Esophagus squamous epithelium (tissue), 5 donors: ENCODE measurements at regions not wholly inside any gene's neighbourhood (a gene's known extent, or its start where the extent isn't known, plus 50 kb on each side); places are given as distances from the start of the nearest gene placed in this dataset.

Experiments used
- DNase-seq: peaks from one replicate; lab custom pipeline; 2025; lab: John Stamatoyannopoulos, UW
- H3K27ac ChIP-seq, 4 donors: fragments of 200-600 bp; sonication (generic); one replicate each; pipeline ENCODE4 v1.5.1; 2016 to 2019; ENCODE audit warnings: mild to moderate bottlenecking in 1 of 4
- H3K27me3 ChIP-seq, 4 donors: fragments of 200-600 bp; sonication (generic); 1 replicate in 3 of 4; 2 replicates in 1 of 4; pipeline versions ENCODE4 v1.5.1 to v1.6.0; 2017 to 2021; ENCODE audit warnings: antibody characterized with exemption in 1 of 4
- H3K36me3 ChIP-seq, 3 donors: fragments of 200-600 bp; sonication (generic); one replicate each; pipeline ENCODE4 v1.5.1; 2016 to 2019
- H3K4me1 ChIP-seq, 3 donors: fragments of 200-600 bp; sonication (generic); one replicate each; pipeline ENCODE4 v1.5.1; 2017 to 2019
- H3K4me3 ChIP-seq, 4 donors: fragments of 200-600 bp; sonication (generic); 1 replicate in 3 of 4; 2 replicates in 1 of 4; pipeline ENCODE4 v1.5.1; 2016 to 2019; ENCODE audit warnings: mild to moderate bottlenecking in 2 of 4, moderate library complexity in 1 of 4
- H3K9me3 ChIP-seq, 3 donors: fragments of 200-600 bp; sonication (generic); one replicate each; pipeline ENCODE4 v1.5.1; 2016 to 2019
- POLR2A ChIP-seq, 4 donors: fragments of 450-650 bp; IDR thresholded peaks; one replicate each; pipeline ENCODE4 v1.6.1; 2017; ENCODE audit warnings: antibody characterized with exemption in 4 of 4, mild to moderate bottlenecking in 4 of 4, moderate library complexity in 3 of 4
- WGBS, 2 donors: methylation state at CpG; one replicate each; pipeline ENCODE4 v1.1.5; 2018; 5-methylcytosine and 5-hydroxymethylcytosine counted together
- intact Hi-C: fragments of 100-400 bp; cut with DNase I; formaldehyde crosslinking; loops from one replicate; pipeline ENCODE4 v1.15.0; 2022
- TF ChIP-seq, protein P1 (sequence below), 6 experiments: fragments of 450-650 bp in 4 of 6; fragments of 200-600 bp in 2 of 6; sonication (generic) in 2 of 6; IDR thresholded peaks; one replicate each; pipeline ENCODE4 v1.5.1; 2016 to 2019; ENCODE audit warnings: antibody characterized with exemption in 6 of 6, mild to moderate bottlenecking in 4 of 6, moderate library complexity in 4 of 6
- donor health status: DM: yes; HTN: yes; CAD: no.

DNA sequence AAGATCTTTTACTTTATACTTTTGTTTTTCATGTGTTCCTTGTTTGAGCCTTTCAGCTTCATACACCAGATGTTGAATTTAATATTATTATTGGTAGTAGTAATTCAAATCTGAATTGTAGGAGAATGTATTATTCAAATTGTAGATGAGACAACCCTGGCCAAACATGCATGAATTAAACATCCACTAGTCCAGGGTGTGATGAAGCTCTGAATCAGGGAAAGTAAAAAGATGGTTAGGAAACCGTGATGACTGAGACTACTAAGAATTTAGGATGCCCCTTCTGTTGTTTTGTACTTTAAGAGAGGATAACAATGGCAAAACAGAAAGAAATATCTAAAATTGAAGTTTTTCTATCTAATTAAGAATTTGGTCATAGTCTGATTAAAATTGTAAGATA is 227.8 kb upstream of the CDH2 start:
- WGBS, 2 donors: 15 to 19% methylated on average over 1 of the region's 1 CpG
- no peak for TF ChIP-seq POLR2A (IDR thresholded peaks at IDR 0.05)
- TF ChIP-seq, protein P1, sequence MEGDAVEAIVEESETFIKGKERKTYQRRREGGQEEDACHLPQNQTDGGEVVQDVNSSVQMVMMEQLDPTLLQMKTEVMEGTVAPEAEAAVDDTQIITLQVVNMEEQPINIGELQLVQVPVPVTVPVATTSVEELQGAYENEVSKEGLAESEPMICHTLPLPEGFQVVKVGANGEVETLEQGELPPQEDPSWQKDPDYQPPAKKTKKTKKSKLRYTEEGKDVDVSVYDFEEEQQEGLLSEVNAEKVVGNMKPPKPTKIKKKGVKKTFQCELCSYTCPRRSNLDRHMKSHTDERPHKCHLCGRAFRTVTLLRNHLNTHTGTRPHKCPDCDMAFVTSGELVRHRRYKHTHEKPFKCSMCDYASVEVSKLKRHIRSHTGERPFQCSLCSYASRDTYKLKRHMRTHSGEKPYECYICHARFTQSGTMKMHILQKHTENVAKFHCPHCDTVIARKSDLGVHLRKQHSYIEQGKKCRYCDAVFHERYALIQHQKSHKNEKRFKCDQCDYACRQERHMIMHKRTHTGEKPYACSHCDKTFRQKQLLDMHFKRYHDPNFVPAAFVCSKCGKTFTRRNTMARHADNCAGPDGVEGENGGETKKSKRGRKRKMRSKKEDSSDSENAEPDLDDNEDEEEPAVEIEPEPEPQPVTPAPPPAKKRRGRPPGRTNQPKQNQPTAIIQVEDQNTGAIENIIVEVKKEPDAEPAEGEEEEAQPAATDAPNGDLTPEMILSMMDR (IDR thresholded peaks at IDR 0.05): no peak
- intact Hi-C loops: no loop called here

GRCh38 chr18:28399781-28400362 is 222.9 kb upstream of the CDH2 start:
- no peaks in the 10 kb centered on the region for H3K9me3 ChIP-seq
- H3K27ac ChIP-seq: no peak overlapping the region
- no peak for DNase-seq
- H3K27me3 ChIP-seq: no peaks in the 10 kb centered on the region
- TF ChIP-seq POLR2A (IDR thresholded peaks at IDR 0.05): no peak
- TF ChIP-seq, protein P1 (IDR thresholded peaks at IDR 0.05): no peak
- H3K36me3 ChIP-seq: no peaks in the 10 kb centered on the region
- H3K4me1 ChIP-seq: no peaks in the 10 kb centered on the region
- H3K4me3 ChIP-seq: no peak overlapping the region
- intact Hi-C loops: no loop called here
- WGBS, 2 donors: 45 to 48% methylated on average over 5 of the region's 5 CpGs

More for the DNA sequence above, 227.8 kb upstream of the CDH2 start:
- H3K9me3 ChIP-seq: no peaks in the 10 kb centered on the region
- no peaks in the 10 kb centered on the region for H3K36me3 ChIP-seq
- no peak for DNase-seq
- H3K27me3 ChIP-seq: no peaks in the 10 kb centered on the region
- H3K4me1 ChIP-seq: no peaks in the 10 kb centered on the region
- no peak overlapping the region for H3K27ac ChIP-seq
- no peak overlapping the region for H3K4me3 ChIP-seq

GRCh38 chr18:28398471-28398870 is 221.5 kb upstream of the CDH2 start:
- Histone ChIP-seq H3K4me1 (no peaks in the 10 kb centered on the region), H3K4me3 (no peak overlapping the region), H3K9me3 (no peaks in the 10 kb centered on the region), H3K27ac (no peak overlapping the region), H3K36me3 (no peaks in the 10 kb centered on the region), H3K27me3 (no peaks in the 10 kb centered on the region)
- WGBS, 2 donors: 42 to 50% methylated on average over 1 of the region's 1 CpG
- TF ChIP-seq, protein P1 (IDR thresholded peaks at IDR 0.05): no peak
- TF ChIP-seq POLR2A (IDR thresholded peaks at IDR 0.05): no peak
- intact Hi-C loops: no loop called here
- no peak for DNase-seq

GRCh38 chr18:28390022-28390421 is 213.1 kb upstream of the CDH2 start:
- DNase-seq: no peak
- intact Hi-C loops: no loop called here
- Histone ChIP-seq H3K27me3 (no peaks in the 10 kb centered on the region), H3K4me1 (no peaks in the 10 kb centered on the region), H3K4me3 (no peak overlapping the region), H3K36me3 (no peaks in the 10 kb centered on the region), H3K27ac (no peak overlapping the region), H3K9me3 (peaks cover 0 to 17% (median 0%) of the 10 kb centered on the region in 3 donors)
- TF ChIP-seq POLR2A (IDR thresholded peaks at IDR 0.05): no peak
- TF ChIP-seq, protein P1 (IDR thresholded peaks at IDR 0.05): no peak

DNA sequence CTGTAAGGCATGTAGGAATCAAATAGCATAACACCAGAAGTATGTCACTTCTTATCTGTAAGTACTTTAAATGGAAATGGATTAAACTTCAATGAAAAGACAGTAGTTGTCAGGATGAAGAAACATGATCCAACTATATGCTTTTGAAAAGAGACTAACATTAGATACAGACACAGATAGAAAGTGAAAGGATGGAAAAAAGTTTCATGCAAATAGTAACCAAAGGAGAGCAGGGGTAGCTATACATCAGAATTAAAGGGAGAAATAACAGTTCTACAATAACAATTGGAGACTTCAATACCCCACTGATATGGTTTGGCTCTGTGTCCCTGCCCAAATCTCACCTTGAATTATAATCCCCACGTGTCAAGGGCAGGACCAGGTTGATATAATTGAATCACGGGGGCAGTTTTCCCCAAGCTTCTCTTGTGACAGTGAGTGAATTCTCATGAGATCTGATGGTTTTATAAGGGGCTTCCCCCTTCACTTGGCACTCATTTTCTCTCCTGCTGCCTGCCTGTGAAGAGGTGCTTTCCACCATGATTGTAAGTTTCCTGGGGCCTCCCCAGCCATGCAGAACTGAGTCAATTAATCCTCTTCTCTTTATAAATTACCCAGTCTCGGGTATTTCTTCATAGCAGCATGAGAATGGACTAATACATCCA is 205.4 kb upstream of the CDH2 start:
- WGBS, 2 donors: 40 to 51% methylated on average over 3 of the region's 3 CpGs
- Histone ChIP-seq H3K27me3 (no peaks in the 10 kb centered on the region), H3K4me1 (no peaks in the 10 kb centered on the region), H3K9me3 (peaks cover 0 to 4% (median 0%) of the 10 kb centered on the region in 3 donors), H3K36me3 (no peaks in the 10 kb centered on the region), H3K27ac (no peak overlapping the region), H3K4me3 (no peak overlapping the region)
- DNase-seq: no peak
- intact Hi-C loops: no loop called here
- no peak for TF ChIP-seq POLR2A (IDR thresholded peaks at IDR 0.05)
- TF ChIP-seq, protein P1 (IDR thresholded peaks at IDR 0.05): no peak
